ENCODE measurements at regions not wholly inside any gene's neighbourhood (a gene's known extent, or its start where the extent isn't known, plus 50 kb on each side); places are given as distances from the start of the nearest gene placed in this dataset.
A peak's percentile ranks its signal among the peaks of the same experiment; 100 is the strongest.

- DNase-seq (ENCODE audit: low spot score): no peak
Observed at GRCh38 chr11:71310184-71310583, 57.8 kb upstream of the SHANK2 start.

GRCh38 chr11:71309611-71310010 is 57.2 kb upstream of the SHANK2 start:
- no peak for DNase-seq (ENCODE audit: low spot score)

GRCh38 chr11:71309181-71309580 is 56.8 kb upstream of the SHANK2 start:
- DNase-seq (ENCODE audit: low spot score): no peak

GRCh38 chr11:71307811-71308645 is 55.7 kb upstream of the SHANK2 start:
- peak; percentile 51 for DNase-seq (ENCODE audit: low spot score)

GRCh38 chr11:71305451-71306125 is 53.2 kb upstream of the SHANK2 start:
- DNase-seq (ENCODE audit: low spot score): peak; percentile 43

- DNase-seq (ENCODE audit: low spot score): no peak
Observed at GRCh38 chr11:71305041-71305440, 52.7 kb upstream of the SHANK2 start.

GRCh38 chr11:71304491-71304890 is 52.1 kb upstream of the SHANK2 start:
- DNase-seq (ENCODE audit: low spot score): no peak

- no peak for DNase-seq (ENCODE audit: low spot score)
Observed at GRCh38 chr11:71304045-71304444, 51.7 kb upstream of the SHANK2 start.

- peak; percentile 19 for DNase-seq (ENCODE audit: low spot score)
Observed at GRCh38 chr11:71302911-71303310, 50.5 kb upstream of the SHANK2 start.

- no peak for DNase-seq (ENCODE audit: low spot score)
Observed at GRCh38 chr11:71302534-71302909, 50.1 kb upstream of the SHANK2 start.

Measured in SW480 (cell line).